HEK293 (cell line): ENCODE measurements at regions not wholly inside any gene's neighbourhood (a gene's known extent, or its start where the extent isn't known, plus 50 kb on each side); places are given as distances from the start of the nearest gene placed in this dataset.

ENCODE experiments used
- CTCF ChIP-seq: fragments of 450-650 bp; formaldehyde crosslinking; IDR thresholded peaks from 2 replicates; pipeline ENCODE4 v1.5.1; 2016; ENCODE audit warnings: missing biosample characterization, missing genetic modification characterization
- SETDB1 ChIP-seq: IDR thresholded peaks from one replicate; pipeline ENCODE4 v1.6.1; 2017; ENCODE audit warnings: mild to moderate bottlenecking, low read length, moderate library complexity, mixed read lengths; ENCODE audit not compliant: insufficient read length
- TCF7L2 ChIP-seq: IDR thresholded peaks from 2 replicates; pipeline ENCODE4 v1.6.1; 2011; ENCODE audit warnings: low read depth, mild to moderate bottlenecking, inconsistent platforms, low read length, moderate library complexity, borderline replicate concordance
- ZNF350 ChIP-seq: fragments of 450-650 bp; formaldehyde crosslinking; IDR thresholded peaks from 2 replicates; pipeline ENCODE4 v1.5.0; 2017; ENCODE audit warnings: missing biosample characterization, mild to moderate bottlenecking, missing genetic modification characterization
- ZNF433 ChIP-seq: fragments of 450-650 bp; formaldehyde crosslinking; IDR thresholded peaks from 2 replicates; pipeline ENCODE4 v1.5.1; 2016; ENCODE audit warnings: missing biosample characterization, missing genetic modification characterization, low read depth
- ZNF830 ChIP-seq: fragments of 450-650 bp; IDR thresholded peaks from 2 replicates; pipeline ENCODE4 v1.5.0; 2018; ENCODE audit warnings: missing biosample characterization, missing genetic modification characterization, low read depth, mild to moderate bottlenecking, moderate library complexity
- ZSCAN18 ChIP-seq: fragments of 450-650 bp; formaldehyde crosslinking; IDR thresholded peaks from 2 replicates; pipeline ENCODE4 v1.5.1; 2016; ENCODE audit warnings: missing biosample characterization, missing genetic modification characterization

GRCh38 chr14:62432955-62433354, 612.3 kb downstream of the KCNH5 start:
- TF ChIP-seq CTCF, result no peak
- TF ChIP-seq SETDB1, result no peak
- no peak for TF ChIP-seq ZNF830
- no peak for TF ChIP-seq ZNF433 (tag by site-specific recombination)
- no peak for TF ChIP-seq TCF7L2
- TF ChIP-seq ZSCAN18 (tag by site-specific recombination), result no peak
- TF ChIP-seq ZNF350 (tag by site-specific recombination), result no peak
